Activated naive CD8-positive, alpha-beta T cell (primary cell): ENCODE measurements at regions not wholly inside any gene's neighbourhood (a gene's known extent, or its start where the extent isn't known, plus 50 kb on each side); places are given as distances from the start of the nearest gene placed in this dataset.
A peak's percentile ranks its signal among the peaks of the same experiment; 100 is the strongest.

Experiments
- H3K27ac Mint-ChIP-seq: one replicate; pipeline ENCODE4 v1.8.0; 2021; ENCODE audit warnings: mixed read lengths
- H3K27me3 Mint-ChIP-seq: one replicate; pipeline ENCODE4 v1.8.0; 2021; ENCODE audit warnings: mixed read lengths
- H3K36me3 Mint-ChIP-seq: one replicate; pipeline ENCODE4 v1.8.0; 2021; ENCODE audit warnings: mixed read lengths
- H3K4me1 Mint-ChIP-seq: one replicate; pipeline ENCODE4 v1.8.0; 2021; ENCODE audit warnings: low read depth, mixed read lengths
- H3K4me3 Mint-ChIP-seq: one replicate; pipeline ENCODE4 v1.8.0; 2021; ENCODE audit warnings: mild to moderate bottlenecking, mixed read lengths
- H3K9me3 Mint-ChIP-seq: one replicate; pipeline ENCODE4 v1.8.0; 2021; ENCODE audit warnings: low read depth, mixed read lengths

DNA sequence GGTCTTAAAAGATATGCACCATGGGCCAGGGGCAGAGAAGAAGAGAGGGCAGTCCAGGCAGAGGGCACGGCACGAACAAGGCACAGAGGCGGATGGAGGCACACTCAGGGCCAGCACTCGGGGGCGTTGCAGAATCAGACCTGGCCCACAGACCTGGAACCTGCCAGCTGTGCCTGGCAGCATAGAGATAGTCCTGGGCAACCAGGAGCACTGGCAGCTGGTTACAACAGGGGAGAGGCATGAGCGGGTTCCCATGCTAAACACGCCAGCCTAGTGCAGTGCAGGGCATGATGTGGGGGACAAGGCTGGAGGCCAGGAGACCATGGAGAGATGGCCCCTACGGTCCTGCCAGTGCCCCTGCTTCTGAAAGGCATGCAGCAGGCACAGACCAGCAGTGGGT is 56.9 kb upstream of the RBFOX3 start:
- Mint-ChIP-seq H3K4me1 (peaks cover 2% of the 10 kb centered on the region), H3K9me3 (no peaks in the 10 kb centered on the region), H3K4me3 (no peak overlapping the region), H3K27ac (no peak overlapping the region), H3K27me3 (peaks cover 16% of the 10 kb centered on the region), H3K36me3 (no peaks in the 10 kb centered on the region)

DNA sequence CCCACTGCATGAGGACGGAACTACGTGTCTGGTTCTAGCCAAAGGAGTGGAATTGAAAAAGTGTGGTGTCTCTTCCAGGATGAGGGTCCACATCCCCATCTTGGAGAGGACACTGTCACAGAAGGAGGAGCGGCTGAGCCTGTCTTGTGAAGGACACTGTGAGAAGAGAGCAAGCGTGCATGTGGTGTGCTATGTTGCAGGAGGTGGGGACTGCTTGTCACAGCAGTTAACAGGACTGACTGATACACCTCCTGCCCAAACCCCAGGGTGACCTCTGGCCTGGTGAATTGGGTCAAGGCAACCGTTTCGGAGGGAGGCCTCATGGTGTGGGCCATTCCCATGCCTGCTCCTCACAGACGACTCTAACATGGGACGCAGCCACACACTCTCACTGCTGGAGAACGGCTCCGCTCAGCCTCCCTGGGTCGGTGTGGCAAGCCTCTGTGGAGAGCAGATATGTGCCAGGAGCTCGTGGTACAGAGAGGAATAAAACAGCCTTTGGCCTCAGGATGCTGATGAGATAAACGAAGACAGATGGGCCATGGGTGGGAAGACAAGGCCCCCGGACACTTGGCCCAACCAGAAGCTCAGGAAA is 56.4 kb upstream of the RBFOX3 start:
- no peak overlapping the region for H3K27ac Mint-ChIP-seq
- H3K27me3 Mint-ChIP-seq: peaks cover 18% of the 10 kb centered on the region
- H3K9me3 Mint-ChIP-seq: no peaks in the 10 kb centered on the region
- H3K36me3 Mint-ChIP-seq: no peaks in the 10 kb centered on the region
- peaks cover 2% of the 10 kb centered on the region for H3K4me1 Mint-ChIP-seq
- H3K4me3 Mint-ChIP-seq: no peak overlapping the region

DNA sequence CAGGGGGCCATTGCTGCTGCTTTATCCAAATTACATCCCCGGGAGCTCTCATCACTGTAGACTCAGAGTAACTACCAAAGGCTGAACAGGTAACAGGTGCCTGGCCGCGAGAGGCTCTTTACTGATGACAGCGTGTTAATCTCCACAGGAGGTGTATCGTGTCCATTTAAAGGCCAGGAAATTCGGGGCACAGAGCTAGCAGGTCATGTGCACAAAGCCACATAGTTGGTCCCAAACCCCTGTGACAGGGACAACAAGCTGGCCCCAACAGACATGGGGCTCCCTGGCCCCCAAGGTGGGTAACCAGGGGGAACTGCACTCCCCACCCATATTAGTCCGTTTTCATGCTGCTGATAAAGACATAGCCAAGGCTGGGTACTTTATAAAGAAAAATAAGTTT is 55.3 kb upstream of the RBFOX3 start:
- Mint-ChIP-seq H3K36me3 (peaks cover 2% of the 10 kb centered on the region), H3K27me3 (peaks cover 19% of the 10 kb centered on the region), H3K4me3 (no peak overlapping the region), H3K27ac (no peak overlapping the region), H3K4me1 (peaks cover 2% of the 10 kb centered on the region), H3K9me3 (peaks cover 3% of the 10 kb centered on the region)

DNA sequence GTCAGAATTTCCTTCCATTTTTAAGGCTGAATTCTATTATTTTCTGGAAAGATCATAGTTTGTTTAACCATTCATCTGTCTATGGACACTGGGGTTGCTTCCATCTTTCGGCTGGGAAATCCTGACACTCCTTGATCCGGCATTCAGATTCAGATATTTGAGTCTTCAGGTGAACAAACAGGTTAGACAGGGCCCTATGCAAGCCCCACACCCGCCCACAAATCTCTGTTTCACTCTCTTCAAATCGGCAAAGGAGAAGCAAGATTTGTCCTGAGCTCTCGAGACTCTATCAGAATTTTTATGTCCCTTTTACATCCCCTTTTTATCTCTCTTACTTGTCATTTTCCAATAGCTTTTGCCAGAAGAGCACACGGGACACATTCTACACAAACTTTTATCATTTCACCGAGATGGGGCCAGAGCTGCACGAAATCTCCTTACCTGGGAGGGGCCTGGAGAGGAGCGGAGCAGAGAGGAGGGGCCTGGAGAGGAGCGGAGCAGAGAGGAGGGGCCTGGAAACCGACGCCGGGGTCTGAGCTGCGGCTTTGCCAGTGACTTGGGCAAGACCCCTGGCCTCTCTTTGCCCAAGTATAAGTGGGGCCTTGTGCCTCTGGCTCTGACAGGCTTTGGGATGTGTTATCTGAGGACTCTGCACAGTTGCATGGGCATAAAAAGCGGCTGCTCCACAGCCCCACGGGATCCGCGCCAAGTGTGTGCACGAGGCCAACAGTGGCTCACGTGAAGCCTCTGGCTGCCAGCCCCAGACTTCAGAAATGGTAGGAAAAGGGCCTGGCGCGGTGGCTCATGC is 54.3 kb upstream of the RBFOX3 start:
- H3K36me3 Mint-ChIP-seq: peaks cover 2% of the 10 kb centered on the region
- no peak overlapping the region for H3K27ac Mint-ChIP-seq
- peaks cover 26% of the 10 kb centered on the region for H3K27me3 Mint-ChIP-seq
- peaks cover 3% of the 10 kb centered on the region for H3K9me3 Mint-ChIP-seq
- peak overlapping the region; percentile 33 for H3K4me3 Mint-ChIP-seq
- peaks cover 2% of the 10 kb centered on the region for H3K4me1 Mint-ChIP-seq

DNA sequence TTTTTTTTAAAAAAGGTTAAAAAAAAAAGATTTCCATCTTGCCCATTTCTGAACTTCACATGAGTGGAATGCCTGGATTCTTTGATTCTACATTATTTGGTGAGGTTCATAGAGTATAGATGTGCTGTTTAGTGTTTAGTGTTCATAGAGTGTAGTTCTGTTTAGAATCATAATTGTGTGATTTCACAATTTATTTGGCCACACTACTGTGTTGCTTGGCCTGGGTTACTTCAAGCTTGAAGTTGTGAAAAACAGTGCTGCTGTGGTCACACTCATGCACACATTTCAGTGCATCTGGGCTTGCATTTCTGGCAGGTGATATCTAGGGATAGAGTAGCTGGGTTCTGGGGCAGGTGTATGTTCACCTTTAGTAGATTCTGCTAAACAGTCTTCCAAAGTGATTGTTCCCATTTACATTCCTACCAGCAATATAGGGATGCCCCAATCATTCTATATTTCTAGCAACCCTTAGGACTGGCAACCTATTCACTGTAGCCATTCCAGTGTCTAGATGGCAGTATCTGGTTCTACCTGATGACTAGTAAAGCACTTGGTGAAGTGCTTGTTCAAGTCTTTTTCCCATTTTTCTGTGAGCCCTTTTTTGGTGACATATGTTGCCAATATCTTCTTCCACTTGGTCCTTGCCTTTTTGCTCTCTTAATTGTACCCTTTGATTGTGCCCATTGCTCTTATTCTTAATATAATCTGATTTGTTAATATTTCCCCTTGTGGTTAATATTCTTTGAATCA is 50.6 kb upstream of the RBFOX3 start:
- Mint-ChIP-seq H3K36me3 (peaks cover 2% of the 10 kb centered on the region), H3K9me3 (peaks cover 3% of the 10 kb centered on the region), H3K4me1 (peaks cover 2% of the 10 kb centered on the region), H3K27ac (no peak overlapping the region), H3K4me3 (no peak overlapping the region), H3K27me3 (peaks cover 32% of the 10 kb centered on the region)
